NCI-H226 (cell line): ENCODE measurements at regions not wholly inside any gene's neighbourhood (a gene's known extent, or its start where the extent isn't known, plus 50 kb on each side); places are given as distances from the start of the nearest gene placed in this dataset.

Experiments used
- DNase-seq: peaks from one replicate; pipeline ENCODE4 v3.0.0-alpha.2; 2015

DNA sequence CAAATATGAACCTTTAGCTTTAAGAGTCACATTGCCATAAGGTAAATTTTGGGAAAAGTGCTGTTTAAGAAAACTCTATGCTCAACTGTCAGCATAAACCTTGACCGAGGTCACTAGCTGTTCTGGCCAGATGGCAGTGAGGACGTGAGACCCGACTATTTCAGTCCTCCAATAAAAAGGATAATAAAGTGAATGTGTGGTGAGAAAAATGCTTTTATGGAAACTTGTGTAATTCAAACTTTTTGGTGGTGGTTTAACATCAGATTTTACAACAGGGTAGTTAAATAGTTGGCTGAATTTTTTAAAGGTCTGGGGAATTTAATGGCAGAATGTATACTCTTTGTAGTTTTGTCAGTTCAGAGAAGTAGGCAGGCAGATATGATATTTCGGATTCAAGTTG is 391.1 kb downstream of the PMP22 start:
- DNase-seq, result no peak

DNA sequence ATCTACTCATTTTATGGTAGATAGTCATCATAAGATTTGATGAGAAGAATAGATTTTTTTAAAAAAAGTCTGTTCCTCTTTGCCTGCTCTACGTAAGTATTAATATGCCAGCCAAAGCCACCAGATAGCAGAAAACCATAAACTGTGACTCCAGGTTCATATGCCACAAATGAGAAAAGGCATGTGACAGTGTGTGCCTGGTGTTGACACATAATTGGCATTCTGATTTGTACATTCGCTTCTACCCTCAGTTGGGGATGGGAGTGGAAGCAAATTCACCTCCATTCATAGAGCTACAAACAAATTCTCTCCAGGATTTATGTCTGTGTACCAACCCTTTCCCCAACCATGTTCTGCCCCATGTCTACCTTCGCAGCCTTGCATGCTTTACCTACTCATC is 391.6 kb downstream of the PMP22 start:
- DNase-seq, result no peak

DNA sequence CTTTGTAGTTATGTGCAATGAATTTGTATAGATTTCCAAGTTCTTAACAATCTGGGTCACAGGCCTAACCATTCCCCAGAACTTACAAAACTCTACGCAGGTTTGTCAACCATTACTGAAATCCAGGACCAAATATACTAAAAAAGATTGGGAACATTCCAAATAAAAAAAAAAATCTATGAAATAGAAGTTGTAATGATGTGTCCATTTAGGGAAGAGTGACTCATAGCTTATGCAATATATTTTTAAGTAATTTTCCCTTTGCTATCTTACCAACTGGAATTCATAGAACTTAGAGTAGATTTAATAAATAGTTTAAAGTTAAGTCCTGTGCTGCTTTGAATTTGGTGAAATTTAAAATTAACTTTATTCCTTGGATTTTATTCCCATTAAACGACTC is 393.2 kb downstream of the PMP22 start:
- DNase-seq, result no peak

DNA sequence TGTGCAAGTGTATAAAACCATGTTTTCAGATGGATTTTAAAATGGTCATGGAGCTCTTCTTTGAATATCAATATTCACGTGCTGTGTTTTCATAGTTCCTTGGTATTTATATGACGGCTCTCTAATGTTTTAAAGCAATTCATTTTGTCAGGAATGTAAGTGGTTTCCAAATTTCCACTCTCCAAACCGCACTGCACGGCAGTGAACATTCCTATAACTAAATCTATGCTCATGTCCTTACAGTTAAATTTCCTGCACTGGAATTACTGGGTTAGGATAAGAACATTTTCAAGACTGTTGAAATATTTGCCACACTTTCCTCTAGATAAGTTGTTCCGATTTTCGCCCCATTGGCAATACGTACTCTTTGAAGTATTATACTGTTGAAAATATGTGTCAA is 398.9 kb downstream of the PMP22 start:
- no peak for DNase-seq

DNA sequence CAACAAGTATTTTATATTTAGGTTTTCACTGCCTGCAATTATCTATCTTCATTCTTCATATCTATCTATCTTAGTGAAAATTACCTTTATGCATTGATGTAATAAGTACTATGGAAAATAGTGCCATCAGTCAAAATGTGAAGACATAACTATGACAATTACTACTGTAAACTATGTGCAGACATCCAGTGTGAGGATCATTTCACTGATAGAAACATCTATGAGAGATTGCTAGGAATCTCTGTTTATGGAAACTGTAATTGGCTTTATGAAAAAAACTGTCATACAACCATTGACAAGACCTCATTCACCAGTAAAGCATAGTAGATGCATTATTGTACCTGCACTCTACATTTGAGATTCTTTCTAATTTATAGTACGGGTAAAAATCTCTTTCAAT is 401.0 kb downstream of the PMP22 start:
- DNase-seq, result no peak

DNA sequence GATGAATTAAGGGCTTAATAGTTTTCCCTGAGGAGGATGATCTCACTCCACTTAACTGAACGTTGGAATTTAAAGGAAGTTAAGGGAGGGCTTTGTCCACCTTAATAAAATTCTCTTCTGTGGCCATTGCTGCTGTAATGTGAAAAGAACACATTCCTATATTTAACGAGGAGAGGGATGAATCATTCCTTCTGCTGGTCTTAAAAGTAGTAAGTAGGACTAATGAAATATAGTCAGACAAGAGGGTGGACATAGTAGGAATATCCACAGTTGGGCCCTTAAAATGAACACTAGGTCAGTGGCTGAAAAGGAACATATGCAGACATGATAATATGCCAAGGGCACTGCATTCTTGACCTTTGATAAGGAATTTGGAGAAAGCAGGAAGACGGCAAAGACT is 405.6 kb downstream of the PMP22 start:
- DNase-seq, result no peak

DNA sequence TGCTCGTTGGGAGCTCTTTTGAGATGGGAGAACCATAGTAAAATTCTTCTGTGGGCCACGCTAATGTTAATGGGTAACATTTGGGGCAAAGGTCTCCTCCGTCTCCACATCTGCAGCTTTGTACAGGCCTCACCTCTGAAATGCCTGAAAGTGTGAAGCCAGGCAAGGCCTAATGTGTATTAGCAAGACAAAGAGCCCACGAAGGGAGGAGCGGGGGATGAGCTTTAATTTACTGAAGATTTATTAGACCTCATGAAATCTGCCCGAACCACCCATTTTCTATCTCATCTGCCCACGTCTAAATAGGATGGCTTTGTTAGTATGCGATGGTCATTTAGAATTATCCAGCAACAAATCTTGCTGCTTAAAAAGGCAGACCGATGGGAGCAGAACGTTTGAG is 408.9 kb downstream of the PMP22 start:
- DNase-seq, result no peak

DNA sequence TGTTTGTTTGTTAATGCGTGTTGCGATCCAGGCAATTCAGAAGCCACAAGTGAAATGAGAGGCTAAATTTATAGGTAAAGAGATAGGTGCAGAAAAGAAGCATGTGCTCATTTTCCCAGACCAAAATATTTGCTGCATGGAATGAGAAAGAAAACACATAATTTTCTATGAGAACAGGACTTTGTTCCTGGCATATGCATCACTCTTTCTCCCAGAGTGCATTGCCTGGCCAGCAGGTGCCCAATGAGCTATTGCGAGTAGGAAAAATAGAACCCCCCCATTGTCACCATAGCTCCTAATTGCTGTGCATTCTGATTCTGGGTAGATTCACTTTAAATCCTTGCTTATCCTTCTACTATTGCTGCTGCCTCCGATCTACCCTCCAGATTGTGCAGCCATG is 410.4 kb downstream of the PMP22 start:
- DNase-seq, result no peak

DNA sequence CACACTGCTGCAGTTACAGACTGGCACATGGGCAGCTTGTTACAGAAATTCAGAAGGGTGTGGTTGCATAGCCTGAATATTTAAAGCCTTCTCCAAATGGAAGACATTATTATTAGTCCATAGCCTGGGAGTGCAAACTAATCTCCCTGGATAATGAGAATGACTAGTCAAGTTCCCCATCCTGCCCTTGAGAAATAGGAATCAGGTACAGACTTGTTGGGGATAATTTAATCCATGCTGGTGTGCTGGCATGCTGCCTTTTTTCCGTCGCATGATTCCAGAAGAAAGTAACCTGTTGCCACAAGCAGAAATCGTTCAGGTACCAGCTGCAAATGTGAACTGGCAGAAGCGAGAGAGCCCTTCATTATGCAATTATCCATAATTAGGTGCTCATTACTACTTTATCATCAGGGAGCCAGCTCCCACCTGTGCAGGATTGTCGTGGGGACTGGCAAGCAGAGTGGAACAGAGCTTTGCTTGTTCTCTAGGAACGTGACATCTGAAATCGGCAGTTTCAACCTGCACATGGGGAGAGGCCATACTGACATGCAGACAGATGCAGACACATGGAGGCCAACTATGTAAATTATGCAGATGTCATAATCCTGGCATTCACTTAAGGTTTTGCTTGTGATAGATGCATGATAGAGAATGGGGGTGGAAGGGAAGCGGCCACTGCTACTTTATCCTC is 419.4 kb downstream of the PMP22 start:
- DNase-seq, result no peak

DNA sequence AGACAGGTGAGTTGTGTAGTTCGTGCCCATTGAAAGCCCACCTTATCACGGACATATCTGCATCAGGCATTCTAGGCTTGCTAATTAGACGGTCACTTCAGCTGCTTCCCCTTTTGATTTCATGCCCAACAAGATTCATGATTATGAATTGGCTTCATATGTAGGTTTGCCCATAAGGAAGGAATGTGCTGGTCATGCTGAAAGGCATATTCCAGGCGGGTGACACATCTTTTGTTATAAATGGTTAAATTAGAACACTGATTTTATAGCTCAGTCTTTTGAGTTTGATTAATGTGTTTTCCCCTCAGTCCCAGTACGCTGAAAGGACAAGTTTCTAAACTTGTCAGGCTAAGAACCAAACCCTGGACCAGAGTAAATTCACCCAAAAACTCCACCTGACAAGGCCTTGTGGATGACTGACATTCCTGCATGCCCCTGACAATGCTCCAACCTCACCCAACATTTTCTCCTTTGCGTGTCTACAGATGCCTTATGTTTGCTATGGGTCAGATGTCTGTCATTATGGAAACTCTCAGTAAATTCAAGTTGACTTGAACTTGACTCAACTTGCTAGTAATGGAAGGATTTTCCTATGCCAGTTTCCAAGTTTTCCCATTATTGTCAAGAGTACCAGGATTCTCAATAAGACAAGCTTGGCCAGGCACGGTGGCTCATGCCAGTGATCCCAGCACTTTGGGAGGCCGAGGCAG is 421.9 kb downstream of the PMP22 start:
- no peak for DNase-seq

DNA sequence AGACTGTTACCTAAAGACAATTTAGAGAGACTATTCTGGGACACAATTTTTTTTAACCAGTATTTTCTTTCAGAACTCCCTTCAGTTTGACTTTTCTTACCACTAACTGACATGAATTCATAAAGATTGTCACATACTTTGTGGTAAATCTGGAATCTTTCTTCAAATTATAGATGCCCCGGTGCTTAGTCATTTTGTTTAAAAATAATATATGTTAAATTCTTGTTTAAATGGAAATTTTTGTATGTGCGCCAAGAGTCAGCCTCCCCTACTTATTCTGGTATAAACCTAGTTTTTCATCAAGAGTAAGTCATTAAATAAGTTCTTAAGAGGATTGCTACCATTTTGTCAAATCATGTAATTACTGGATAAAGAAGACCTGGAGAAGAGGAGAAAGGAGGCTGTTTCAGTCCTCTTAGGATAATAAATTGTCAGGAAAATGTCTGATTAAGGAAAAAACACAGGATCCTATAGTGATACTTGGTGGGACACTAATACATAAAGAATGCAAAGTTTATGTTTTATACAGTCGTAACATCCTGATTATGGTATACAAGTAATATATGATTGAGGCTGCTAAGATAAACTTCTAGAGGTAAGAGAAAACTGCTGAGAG is 424.4 kb downstream of the PMP22 start:
- no peak for DNase-seq

DNA sequence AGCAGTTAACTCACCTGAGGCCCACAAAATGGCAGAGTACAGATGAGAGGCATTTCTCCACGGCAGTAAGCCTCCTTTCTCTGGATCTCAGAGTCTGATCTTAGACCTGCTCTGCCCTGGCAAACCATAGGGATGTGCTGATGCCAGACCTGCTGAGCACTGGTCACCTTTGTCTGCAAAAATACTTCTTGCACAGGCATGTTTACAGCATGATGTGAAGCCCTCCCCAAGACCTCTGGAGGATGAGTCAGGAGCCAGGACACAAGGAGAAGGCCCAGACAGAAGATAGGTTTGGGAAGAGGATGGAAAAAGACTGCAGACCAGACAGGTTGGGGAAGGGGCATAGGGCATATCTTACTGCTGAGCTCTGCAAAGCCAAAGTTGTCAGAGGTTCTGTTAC is 426.6 kb downstream of the PMP22 start:
- DNase-seq, result no peak

DNA sequence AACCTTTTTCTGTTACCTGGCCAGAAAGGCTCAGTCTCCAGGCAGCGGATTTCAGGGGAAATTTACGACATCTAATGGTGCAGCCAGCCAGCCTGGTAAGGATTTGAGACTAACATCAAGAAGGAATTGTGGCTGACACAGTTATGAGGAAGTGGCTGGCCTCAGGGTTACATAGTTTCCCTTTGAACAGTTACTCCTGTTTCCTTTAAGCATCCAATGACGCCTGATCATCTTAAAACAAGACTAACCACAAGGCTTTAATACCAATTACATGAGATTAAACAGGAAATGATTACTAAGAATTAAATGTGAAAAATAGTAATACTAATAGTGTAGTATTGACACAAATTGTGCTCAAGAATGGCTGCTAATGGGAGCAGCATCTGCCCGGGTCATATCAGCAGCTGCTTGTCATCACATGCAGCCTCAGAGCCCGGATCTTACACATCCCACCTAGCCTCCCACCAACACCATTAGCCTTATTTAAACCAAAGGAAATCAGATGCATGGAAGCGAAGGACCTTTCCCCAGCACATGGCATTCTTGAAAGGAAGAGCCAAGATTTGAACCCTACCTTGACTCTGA is 431.8 kb downstream of the PMP22 start:
- no peak for DNase-seq

DNA sequence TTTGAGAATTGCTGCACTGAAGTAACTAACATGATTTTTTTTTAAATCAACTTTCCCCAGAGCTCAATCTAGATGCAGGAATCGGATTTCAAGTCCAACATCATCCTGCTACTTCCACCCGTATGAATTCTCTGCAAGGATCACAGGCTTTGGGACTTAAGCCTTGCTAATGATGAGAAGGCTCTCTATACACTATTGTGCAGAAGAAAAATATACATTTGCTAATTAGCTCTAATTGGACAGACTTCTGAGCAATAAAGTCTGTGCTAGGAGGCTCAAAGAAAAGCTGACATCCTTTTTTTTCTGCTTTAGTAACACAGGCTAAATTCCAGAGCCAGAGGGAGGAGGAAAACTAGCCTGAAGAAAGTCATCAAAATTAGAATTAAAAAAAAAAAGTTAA is 433.6 kb downstream of the PMP22 start:
- DNase-seq, result no peak

DNA sequence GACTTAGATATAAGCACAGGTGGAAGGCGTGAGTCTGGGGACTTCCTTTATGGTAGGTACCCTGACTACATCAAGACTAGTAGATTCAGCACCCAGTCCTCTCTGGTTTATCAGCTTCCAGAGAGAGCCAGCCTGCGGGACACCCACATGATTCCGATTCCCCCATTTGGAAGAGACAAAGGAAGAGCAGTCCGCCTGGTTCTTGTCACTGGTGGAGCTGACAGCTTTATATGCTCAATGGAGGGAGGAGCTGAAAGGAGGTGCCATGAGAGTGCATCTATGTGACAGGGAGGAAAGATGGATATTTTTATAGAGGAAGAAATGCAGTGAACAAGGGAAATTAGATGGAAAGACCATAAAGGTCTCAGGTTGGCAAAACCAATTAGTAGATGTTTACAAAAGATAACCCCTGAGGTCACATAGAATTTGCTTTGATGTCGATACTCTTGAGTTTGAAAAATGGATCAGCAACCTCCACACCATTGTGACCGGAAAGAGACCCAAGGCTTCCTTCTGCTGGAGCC is 437.7 kb downstream of the PMP22 start:
- DNase-seq, result no peak

DNA sequence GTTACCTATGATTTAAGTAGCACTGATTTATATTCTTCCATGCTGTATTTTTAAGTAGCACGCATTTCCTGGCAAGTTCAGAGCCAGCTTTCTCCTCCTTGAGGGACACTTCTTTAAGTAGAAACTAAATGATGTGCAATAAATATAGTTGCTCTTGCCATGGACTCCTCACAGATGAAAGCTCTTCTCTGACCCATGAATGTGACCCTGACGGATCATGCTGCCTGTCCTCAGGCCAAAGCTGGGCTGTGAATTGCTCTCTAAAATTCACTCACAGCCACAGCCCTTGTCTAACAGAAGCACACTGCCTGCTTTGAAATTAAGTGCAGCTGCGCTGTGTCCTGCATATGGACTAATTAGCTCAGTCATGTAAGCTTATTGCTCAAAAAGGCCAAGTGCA is 438.8 kb downstream of the PMP22 start:
- no peak for DNase-seq

DNA sequence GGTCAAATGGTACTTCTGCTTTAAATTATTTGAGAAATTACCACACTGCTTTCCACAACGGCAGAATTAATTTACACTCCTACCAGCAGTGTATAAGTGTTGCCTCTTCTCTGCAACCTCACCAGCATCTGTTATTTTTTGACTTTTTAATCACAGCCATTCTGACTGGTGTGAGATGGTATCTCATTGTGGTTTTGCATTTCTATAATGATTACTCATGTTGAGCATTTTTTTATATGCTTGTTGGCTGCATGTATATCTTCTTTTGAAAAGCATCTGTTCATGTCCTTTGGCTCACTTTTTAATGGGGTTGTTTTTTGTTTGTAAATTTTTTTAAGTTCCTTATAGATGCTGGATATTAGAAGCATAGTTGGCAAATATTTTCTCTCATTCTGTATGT is 446.7 kb downstream of the PMP22 start:
- no peak for DNase-seq

DNA sequence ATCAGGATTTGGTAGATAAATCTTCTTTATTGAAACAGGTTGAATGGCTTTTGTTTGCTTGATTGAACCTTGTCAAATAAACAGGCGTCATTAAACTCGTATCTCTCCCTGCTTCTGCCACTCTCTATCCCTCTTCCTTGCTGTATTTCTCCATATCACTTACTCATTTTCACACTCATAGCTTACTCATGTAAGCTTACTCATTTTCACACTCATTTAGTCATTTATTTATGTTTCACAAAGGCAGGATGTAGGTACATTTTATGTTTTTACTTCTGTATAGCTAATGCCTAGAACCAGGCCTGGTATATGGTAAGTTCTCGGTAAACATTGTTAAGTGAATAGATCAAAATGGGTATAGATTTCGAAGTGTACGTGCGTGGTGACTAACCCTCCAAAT is 450.0 kb downstream of the PMP22 start:
- no peak for DNase-seq

DNA sequence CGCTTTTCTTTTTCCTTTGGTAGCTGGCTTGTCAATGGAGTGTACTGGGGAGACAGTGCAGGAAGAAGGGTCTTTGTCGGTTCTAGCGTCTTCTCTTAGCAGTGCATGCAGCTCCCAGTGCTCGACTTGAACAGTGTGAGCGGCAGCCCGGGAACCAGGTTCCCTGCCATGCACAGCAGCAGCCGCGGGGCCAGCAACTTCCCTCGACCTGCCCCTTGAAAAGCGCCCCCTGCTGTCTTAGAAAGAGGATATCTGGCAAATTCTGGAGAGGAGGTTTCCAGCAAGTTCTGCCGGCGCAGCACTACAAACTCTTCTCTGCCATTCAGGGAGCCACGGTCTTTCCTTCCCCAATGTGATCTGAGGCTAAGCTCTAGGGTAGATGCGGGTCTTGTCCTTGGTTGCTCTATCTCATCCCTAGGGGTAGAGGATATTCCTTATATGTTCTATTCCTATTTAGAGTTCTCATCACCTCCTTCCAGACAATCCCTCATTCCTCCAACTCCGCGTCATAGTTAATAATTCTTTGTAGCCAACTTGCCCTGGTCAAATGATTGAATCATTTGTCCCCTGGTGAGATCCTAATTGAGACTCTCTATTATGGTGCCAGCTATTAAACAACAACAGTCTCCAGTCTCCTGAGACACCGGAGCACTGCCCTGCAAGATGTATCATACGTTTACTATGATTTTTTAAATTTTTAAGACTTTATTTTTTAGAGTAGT is 451.3 kb downstream of the PMP22 start:
- no peak for DNase-seq

DNA sequence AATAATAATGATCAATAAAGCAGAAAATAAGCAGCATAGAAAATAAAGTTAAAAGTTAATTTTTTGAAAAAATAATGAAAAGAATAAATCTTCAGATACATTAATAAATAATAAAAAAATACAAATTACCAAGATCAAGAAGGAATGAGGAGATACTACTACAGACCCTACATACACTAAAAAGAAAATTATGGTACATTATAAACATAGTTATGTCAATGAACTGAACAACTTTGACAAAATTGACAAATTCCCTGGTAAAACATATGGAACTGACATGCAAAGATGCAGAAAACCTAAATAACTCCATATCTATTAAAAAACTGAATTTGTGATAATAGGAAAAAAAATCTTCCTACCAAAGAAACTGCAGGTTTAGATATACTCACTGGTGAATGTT is 456.7 kb downstream of the PMP22 start:
- DNase-seq, result no peak

DNA sequence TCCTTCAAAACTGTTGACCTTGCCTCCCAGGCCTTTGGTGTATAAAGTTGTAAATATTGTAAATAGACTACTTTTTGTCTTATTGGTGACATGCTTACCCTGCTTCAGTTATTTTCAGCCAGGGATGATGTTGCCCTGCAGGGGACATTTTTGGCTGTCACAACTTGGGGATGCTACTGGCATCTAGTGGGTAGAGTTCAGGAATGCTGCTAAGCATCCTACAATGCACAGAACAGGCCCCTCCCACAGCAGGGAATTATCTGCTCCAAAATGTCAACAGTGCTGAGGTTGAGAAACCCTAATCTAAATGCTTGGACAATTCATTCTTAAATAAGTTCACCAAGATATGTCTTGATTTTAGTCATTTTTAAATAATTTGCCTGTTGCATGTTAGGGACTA is 459.8 kb downstream of the PMP22 start:
- no peak for DNase-seq

DNA sequence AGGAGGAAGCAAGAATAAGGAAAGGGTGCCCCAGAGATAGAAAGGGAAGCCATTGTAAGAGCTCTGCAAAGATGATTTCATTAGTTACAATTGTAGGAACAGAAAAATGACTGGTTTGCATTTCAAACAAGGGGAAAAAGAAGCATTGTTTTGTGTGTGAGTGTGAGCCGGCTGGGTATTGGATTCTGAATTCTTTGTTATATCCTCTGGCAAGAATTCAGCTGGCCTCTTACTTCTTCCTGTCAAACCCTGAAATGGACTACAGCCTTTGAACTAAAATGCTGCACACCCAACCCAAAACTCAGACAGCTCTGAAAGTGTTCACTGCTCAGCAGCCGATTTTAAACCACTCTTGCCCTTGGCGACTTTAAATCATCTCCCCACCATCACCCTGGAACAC is 461.3 kb downstream of the PMP22 start:
- DNase-seq, result no peak

DNA sequence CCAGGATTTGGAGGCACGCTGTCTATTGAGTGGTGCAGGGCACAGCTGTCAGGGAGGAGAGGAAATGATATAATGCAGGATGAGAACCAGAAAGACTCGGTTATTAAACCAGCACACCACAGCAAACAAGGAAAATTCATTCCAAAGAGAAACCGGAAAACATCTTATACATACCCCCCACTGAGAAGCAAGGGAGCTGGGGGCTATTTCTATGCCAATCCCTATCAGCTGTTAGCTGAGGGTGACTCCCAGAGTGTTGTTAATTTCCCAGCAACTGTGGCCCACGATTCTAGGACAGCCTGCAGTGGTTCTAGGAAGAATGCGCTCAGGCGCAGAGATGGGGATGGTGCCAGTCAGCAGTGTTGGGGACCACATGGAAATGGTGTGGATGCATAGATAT is 467.3 kb downstream of the PMP22 start:
- no peak for DNase-seq
